B cell (primary cell): ENCODE measurements at regions not wholly inside any gene's neighbourhood (a gene's known extent, or its start where the extent isn't known, plus 50 kb on each side); places are given as distances from the start of the nearest gene placed in this dataset.

ENCODE experiments used
- ATAC-seq: fragments of 200-7000 bp; cut with Tn5 transposase; one replicate; pipeline ENCODE4 v1.10.0; 2021; ENCODE audit warnings: low read depth, mild to moderate bottlenecking, moderate number of reproducible peaks, moderate library complexity
- CTCF ChIA-PET: fragments of 350-600 bp; sonication (Branson Sonifier 250); formaldehyde crosslinking; loops from one replicate; lab custom pipeline; 2021; ENCODE audit warnings: antibody characterized with exemption, inconsistent platforms; lab: Charles Lee
- POLR2A ChIA-PET: fragments of 350-600 bp; sonication (Branson Sonifier 250); formaldehyde crosslinking; loops from one replicate; lab custom pipeline; 2021; ENCODE audit warnings: antibody characterized with exemption; lab: Charles Lee
- DNase-seq: peaks from one replicate; pipeline ENCODE4 v3.0.0; 2013
- H2AFZ ChIP-seq: 2 replicates; pipeline ENCODE4 v1.6.1; 2012; ENCODE audit warnings: mild to moderate bottlenecking, low read depth, low read length; ENCODE audit not compliant: insufficient read depth, poor library complexity, severe bottlenecking
- H3K27ac ChIP-seq, 2 donors: 1 replicate in 1 of 2; 2 replicates in 1 of 2; pipeline ENCODE4 v1.5.1; 2012 to 2013; ENCODE audit warnings: low read length in 2 of 2, mild to moderate bottlenecking in 2 of 2, moderate library complexity in 1 of 2
- H3K27me3 ChIP-seq, 4 experiments: fragments of 200-600 bp in 1 of 4; sonication (generic) in 1 of 4; replicated peaks in 1 of 4; 1 replicate in 2 of 4; 2 replicates in 2 of 4; pipeline versions ENCODE4 v1.6.1 to v1.7.0; 2013 to 2016; ENCODE audit warnings: low read length in 3 of 4, mild to moderate bottlenecking in 2 of 4, mixed read lengths in 1 of 4, moderate library complexity in 1 of 4; ENCODE audit not compliant: insufficient read depth in 4 of 4, control insufficient read depth in 3 of 4; ENCODE audit errors: control extremely low read depth in 1 of 4
- H3K36me3 ChIP-seq, 2 experiments: replicated peaks in 1 of 2; 1 replicate in 1 of 2; 2 replicates in 1 of 2; pipeline versions ENCODE4 v1.6.1 to v1.7.1; 2013; ENCODE audit warnings: low read length in 1 of 2; ENCODE audit not compliant: insufficient read depth in 2 of 2, control insufficient read depth in 1 of 2; ENCODE audit errors: control extremely low read depth in 1 of 2, extremely low read depth in 1 of 2
- H3K4me1 ChIP-seq, 2 donors: fragments of 200-600 bp in 1 of 2; sonication (generic) in 1 of 2; 1 replicate in 1 of 2; 2 replicates in 1 of 2; pipeline versions ENCODE4 v1.5.1 to v1.6.1; 2013 to 2017; ENCODE audit warnings: low read length in 2 of 2; ENCODE audit not compliant: control insufficient read depth in 2 of 2, insufficient read depth in 2 of 2
- H3K4me2 ChIP-seq: replicated peaks from 2 replicates; pipeline ENCODE3; 2012; ENCODE audit warnings: mild to moderate bottlenecking, low read depth, low read length; ENCODE audit not compliant: poor library complexity, severe bottlenecking
- H3K4me3 ChIP-seq, 5 experiments: fragments of 200-600 bp in 1 of 5; sonication (generic) in 1 of 5; 1 replicate in 3 of 5; 2 replicates in 2 of 5; pipeline versions ENCODE4 v1.5.1 to v1.7.0; 2011 to 2016; ENCODE audit warnings: low read length in 4 of 5, mild to moderate bottlenecking in 4 of 5, low read depth in 2 of 5, control low read depth in 1 of 5, moderate library complexity in 1 of 5; ENCODE audit not compliant: insufficient read depth in 1 of 5; ENCODE audit errors: control extremely low read depth in 1 of 5, extremely low read depth in 1 of 5
- H3K79me2 ChIP-seq: fragments of 200-600 bp; sonication (generic); one replicate; pipeline ENCODE4 v1.6.0; 2016; ENCODE audit warnings: low read length; ENCODE audit not compliant: control insufficient read depth, insufficient read depth
- H3K9ac ChIP-seq: fragments of 200-600 bp; sonication (generic); 2 replicates; pipeline ENCODE4 v1.6.1; 2017; ENCODE audit warnings: mild to moderate bottlenecking, low read length, moderate library complexity
- H3K9me3 ChIP-seq, 3 donors: one replicate each; pipeline versions ENCODE4 v1.6.1 to v1.7.1; 2013; ENCODE audit warnings: low read length in 2 of 3; ENCODE audit not compliant: control insufficient read depth in 2 of 3, insufficient read depth in 1 of 3; ENCODE audit errors: control extremely low read depth in 1 of 3
- H4K20me1 ChIP-seq: 2 replicates; pipeline ENCODE4 v1.6.0; 2012; ENCODE audit warnings: mild to moderate bottlenecking, low read length; ENCODE audit not compliant: insufficient read depth, control insufficient read depth, poor library complexity, severe bottlenecking
- H3K27ac Mint-ChIP-seq: one replicate; pipeline ENCODE4 v1.8.0; 2021; ENCODE audit warnings: mixed read lengths
- H3K27me3 Mint-ChIP-seq: one replicate; pipeline ENCODE4 v1.8.0; 2021; ENCODE audit warnings: mixed read lengths
- H3K4me1 Mint-ChIP-seq: one replicate; pipeline ENCODE4 v1.8.0; 2021; ENCODE audit warnings: mixed read lengths
- H3K4me3 Mint-ChIP-seq: one replicate; pipeline ENCODE4 v1.8.0; 2021; ENCODE audit warnings: mixed read lengths
- H3K9me3 Mint-ChIP-seq: one replicate; pipeline ENCODE4 v1.8.0; 2022; ENCODE audit warnings: mixed read lengths; ENCODE audit not compliant: insufficient read depth
- CTCF ChIP-seq: fragments of 200-600 bp; IDR thresholded peaks from one replicate; pipeline ENCODE4 v1.8.0; 2022; ENCODE audit warnings: antibody characterized with exemption, mild to moderate bottlenecking
- EZH2 ChIP-seq: IDR thresholded peaks from 2 replicates; pipeline ENCODE4 v1.6.1; 2012; ENCODE audit warnings: borderline replicate concordance, low read depth, mild to moderate bottlenecking, moderate library complexity, low read length; ENCODE audit not compliant: insufficient read depth, poor library complexity, severe bottlenecking
- WGBS: methylation state at CpG from one replicate; pipeline ENCODE4 v1.1.5; 2013; ENCODE audit warnings: missing lambda C conversion rate; ENCODE audit not compliant: insufficient coverage; 5-methylcytosine and 5-hydroxymethylcytosine counted together
- intact Hi-C: fragments of 100-400 bp; cut with micrococcal nuclease; formaldehyde crosslinking; loops from one replicate; pipeline ENCODE4 v1.10.0; 2022

- WGBS = no CpG with 5 or more reads among the region's 4 CpGs
- Mint-ChIP-seq H3K27me3 (peaks cover 4% of the 10 kb centered on the region), H3K4me1 (no peaks in the 10 kb centered on the region), H3K27ac (no peak overlapping the region), H3K9me3 (no peaks in the 10 kb centered on the region), H3K4me3 (no peak overlapping the region)
- no peak overlapping the region for H3K4me3 ChIP-seq
- H3K9ac ChIP-seq = no peak overlapping the region
- intact Hi-C loops = no loop called here
- H3K4me1 ChIP-seq = no peaks in the 10 kb centered on the region
- no peaks in the 10 kb centered on the region for H3K36me3 ChIP-seq
- CTCF ChIA-PET = no interaction called here
- no peaks in the 10 kb centered on the region for H3K79me2 ChIP-seq
- H3K27me3 ChIP-seq = peaks cover 0 to 4% (median under 1%) of the 10 kb centered on the region in 4 experiments
- H3K9me3 ChIP-seq = no peaks in the 10 kb centered on the region
- H3K27ac ChIP-seq = no peak overlapping the region
- H4K20me1 ChIP-seq = no peaks in the 10 kb centered on the region
- POLR2A ChIA-PET = no interaction called here
- no peak overlapping the region for H3K4me2 ChIP-seq
- ATAC-seq (no peak), DNase-seq (no peak)
- TF ChIP-seq EZH2 (no peak), CTCF (no peak)
- no peak overlapping the region for H2AFZ ChIP-seq
These were observed 99.1 kb downstream of the MAF start for GRCh38 chr16:79501446-79501845.

- no peaks in the 10 kb centered on the region for H3K4me1 ChIP-seq
- intact Hi-C loops = no loop called here
- peaks cover 4% of the 10 kb centered on the region for H3K27me3 Mint-ChIP-seq
- H3K4me3 Mint-ChIP-seq = no peak overlapping the region
- no peaks in the 10 kb centered on the region for H4K20me1 ChIP-seq
- H3K4me3 ChIP-seq = no peak overlapping the region
- TF ChIP-seq EZH2 (no peak), CTCF (no peak)
- POLR2A ChIA-PET = no interaction called here
- H3K27me3 ChIP-seq = peaks cover 0 to 4% (median under 1%) of the 10 kb centered on the region in 4 experiments
- no peak overlapping the region for H3K9ac ChIP-seq
- 90% methylated on average over 2 of the region's 2 CpGs for WGBS
- no peak overlapping the region for H2AFZ ChIP-seq
- no peak overlapping the region for H3K4me2 ChIP-seq
- no peaks in the 10 kb centered on the region for H3K4me1 Mint-ChIP-seq
- DNase-seq = no peak
- H3K9me3 ChIP-seq = no peaks in the 10 kb centered on the region
- H3K79me2 ChIP-seq = no peaks in the 10 kb centered on the region
- no peaks in the 10 kb centered on the region for H3K36me3 ChIP-seq
- no peak for ATAC-seq
- H3K27ac Mint-ChIP-seq = no peak overlapping the region
- no peak overlapping the region for H3K27ac ChIP-seq
- CTCF ChIA-PET = no interaction called here
- peaks cover 1% of the 10 kb centered on the region for H3K9me3 Mint-ChIP-seq
These were observed 99.7 kb downstream of the MAF start for GRCh38 chr16:79500866-79501265.
